HG03558 (cell line): ENCODE measurements at regions not wholly inside any gene's neighbourhood (a gene's known extent, or its start where the extent isn't known, plus 50 kb on each side); places are given as distances from the start of the nearest gene placed in this dataset.
"Not testable (repeated sequence)": the region's sequence is repeated elsewhere in the genome, so short reads cannot be mapped to it uniquely, and the experiment has no call there.

Source experiments
- ATAC-seq: cut with Tn5 transposase; IDR thresholded peaks from one replicate; pipeline ENCODE4 v1.9.1; 2021; ENCODE audit warnings: moderate number of reproducible peaks; ENCODE audit not compliant: unreplicated experiment; ENCODE audit errors: extremely low read depth

GRCh38 chr9:108439947-108440346 is 415.8 kb downstream of the ACTL7B start:
- no peak for ATAC-seq

DNA sequence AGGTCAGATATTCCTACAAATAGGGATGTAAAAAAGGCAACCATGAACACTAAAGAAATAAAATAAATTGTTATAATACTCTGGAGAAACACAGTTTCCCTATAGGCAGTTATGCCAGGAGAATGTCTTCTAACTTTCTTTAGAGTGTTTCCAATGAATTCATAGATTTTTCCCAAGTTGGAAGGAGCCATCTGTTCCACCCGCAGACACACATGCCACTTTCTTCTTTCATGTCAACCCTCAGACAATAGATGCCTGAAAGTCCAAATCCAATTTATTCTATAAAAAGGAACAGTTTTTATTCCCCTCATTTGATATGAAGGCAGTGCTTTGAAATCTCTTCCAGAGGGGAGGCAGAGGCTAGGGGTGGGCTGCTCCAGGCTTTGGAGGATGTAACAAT is 418.1 kb downstream of the ACTL7B start:
- ATAC-seq, result no peak

DNA sequence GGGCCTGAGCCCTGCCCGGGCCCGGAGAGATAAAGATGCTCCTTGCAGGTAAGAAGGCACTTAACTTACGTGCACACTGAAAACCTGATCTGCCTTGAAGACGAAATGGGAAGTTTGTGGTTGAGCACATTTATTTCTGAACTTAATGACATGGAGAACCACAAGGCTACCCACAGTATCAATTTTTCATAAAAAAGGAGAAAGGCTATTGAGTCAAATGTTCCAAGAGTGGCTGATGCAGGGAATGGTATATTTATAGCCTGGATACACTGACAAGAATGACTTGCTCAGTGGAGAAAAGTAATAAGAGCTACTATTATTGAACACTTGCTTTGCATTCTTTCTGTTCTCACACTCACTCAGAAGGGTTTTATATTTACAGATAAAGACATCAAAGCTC is 419.3 kb downstream of the ACTL7B start:
- no peak for ATAC-seq

DNA sequence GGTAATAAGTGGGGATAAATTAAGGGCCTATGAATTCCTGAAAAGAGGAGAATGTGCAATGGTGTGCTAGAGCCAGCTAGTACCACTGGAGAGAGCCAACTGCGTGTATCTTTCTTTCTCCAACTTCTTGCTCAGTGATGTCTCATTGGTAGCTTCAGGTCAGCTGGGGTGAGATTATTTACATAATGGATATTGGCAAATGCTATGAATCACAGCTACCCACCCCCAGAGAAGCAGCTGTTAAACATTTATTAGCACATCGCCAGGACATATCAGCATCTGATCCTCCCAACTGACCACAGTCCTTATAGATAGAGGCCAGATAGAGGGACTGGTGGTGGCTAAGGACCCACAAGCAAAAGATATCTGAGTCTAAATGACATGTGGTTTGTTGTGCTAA is 421.3 kb downstream of the ACTL7B start:
- no peak for ATAC-seq

GRCh38 chr9:108434036-108434435 is 421.8 kb downstream of the ACTL7B start:
- no peak for ATAC-seq

- no peak for ATAC-seq
Observed at GRCh38 chr9:108430655-108431054, 425.1 kb downstream of the ACTL7B start.

DNA sequence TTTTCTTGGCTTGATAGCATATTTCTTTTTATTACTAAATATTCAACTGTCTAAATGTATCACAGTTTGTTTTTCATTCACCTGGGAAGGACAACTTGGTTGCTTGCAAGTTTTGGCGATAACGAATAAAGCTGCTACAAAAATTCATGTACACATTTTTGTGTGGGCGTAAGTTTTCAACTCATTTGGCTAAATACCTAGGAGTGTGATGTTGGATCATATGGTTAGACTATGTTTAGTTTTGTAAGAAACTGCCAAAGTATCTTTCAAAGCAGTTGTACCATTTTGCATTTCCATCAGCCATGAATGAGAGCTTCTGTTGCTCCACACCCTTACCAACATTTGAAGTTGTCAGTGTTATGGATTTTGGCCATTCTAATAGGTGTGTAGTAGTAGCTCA is 428.0 kb downstream of the ACTL7B start:
- ATAC-seq, result no peak

GRCh38 chr9:108426421-108426940 is 429.3 kb downstream of the ACTL7B start:
- ATAC-seq, result not testable (repeated sequence)

- ATAC-seq, result no peak
Observed at GRCh38 chr9:108423433-108423832, 432.4 kb downstream of the ACTL7B start.

DNA sequence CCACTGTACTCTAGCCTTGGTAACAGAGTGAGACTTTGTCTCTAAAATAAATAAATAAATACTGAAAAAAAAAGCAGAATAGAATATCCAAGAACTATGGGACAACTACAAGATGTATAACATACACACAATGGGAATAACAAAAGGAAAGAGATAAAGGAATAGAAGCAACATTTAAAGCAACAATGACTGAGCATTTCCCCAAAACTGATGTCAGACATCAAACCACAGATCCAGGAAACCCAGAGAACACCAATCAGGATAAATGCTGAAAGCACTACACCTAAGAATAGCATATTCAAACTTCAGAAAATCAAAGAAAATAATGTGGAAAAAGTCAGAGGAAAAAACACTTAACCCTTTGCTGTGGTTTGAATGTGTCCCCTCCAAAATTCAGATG is 436.4 kb downstream of the ACTL7B start:
- no peak for ATAC-seq

DNA sequence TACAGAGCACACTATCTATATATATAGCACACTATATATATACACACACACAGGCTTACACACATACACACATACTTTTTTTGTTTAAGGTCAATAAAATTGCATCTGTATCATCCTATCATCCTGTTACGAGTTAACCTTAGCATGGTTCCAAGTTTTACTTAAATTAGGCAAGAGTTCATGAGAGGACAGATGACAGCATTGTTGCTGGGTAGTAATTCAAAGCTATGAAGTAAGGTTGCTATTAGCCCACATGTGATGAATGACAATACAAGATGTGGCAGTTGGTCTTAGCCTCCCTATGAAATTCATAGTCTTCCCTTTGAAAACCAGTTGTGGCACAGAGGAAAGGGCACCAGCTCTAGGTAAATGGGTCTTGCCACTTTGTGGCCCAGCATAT is 438.1 kb downstream of the ACTL7B start:
- no peak for ATAC-seq

DNA sequence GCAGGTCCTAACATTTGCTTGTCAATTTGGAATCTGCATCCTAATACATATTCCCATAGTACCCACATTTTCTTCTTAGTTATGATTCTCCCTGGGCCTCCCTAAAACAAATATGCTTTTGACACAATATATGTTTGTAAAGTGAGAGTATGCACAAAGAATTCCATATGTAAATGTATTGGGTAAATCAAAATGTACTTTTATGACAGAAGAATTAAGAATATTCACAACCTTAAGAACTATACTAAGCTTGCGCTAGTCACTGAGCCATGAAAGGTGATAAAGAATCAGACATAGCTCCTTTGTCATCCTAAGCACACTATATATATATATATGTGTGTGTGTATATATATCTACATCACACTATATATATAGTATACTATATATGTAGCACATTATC is 438.5 kb downstream of the ACTL7B start:
- no peak for ATAC-seq

DNA sequence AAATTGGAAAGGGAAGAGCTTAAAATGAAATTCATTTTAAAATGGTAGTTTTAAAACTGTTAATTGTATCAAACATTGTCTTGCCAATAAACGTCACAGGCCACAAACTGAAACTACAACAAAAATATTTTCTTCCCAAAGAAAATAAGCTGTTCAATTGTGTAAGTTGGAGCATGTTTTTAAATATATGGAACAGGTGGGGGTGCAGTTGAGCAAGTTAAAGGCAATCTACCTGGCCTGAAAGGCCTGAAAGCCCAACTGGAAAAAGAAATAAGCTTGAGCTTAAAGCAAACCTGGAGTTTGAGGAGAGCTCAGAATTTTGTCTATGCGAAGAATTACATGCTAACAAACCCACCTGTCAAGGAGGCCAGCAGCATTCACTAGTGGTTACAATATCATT is 439.5 kb downstream of the ACTL7B start:
- no peak for ATAC-seq

- ATAC-seq, result no peak
Observed at GRCh38 chr9:108413809-108414208, 442.0 kb downstream of the ACTL7B start.

DNA sequence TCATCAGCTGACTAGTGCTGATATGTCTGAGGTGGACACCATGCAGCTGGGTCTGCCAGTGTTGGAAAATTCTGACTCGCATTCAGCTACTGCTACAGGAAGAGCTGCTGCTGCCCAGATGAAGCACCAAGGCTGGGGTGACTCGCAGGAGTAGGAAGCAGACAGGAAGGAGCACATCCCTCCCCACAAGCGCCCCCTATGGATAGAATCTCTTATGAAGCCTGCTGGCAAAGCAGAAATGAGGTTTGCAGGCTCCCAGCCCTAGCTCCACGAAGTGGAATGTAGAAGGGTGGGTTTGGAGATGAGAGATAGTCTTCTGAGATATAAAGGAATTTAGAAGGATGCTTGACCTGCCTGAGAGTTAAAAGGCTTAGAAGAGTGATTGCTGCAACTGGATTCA is 443.0 kb downstream of the ACTL7B start:
- ATAC-seq, result no peak

GRCh38 chr9:108411632-108412031 is 444.2 kb downstream of the ACTL7B start:
- ATAC-seq, result no peak

DNA sequence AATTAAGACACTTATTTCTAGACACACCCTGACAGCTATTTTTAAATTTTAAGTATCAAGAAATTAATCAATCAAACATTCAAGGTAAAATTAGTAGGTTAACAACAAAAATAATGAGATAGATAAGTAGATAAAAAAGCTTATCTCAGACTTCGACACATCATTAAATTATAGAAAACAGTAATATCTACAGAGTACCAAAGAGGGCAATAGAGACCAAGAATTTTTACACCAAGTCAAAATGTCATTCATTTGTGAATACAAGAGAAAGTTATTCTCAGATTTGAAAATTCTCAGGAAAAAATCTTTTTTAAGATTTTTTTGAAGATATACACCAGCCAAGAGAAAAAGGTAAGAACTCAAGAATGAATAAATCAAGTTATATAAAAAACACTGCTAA is 445.6 kb downstream of the ACTL7B start:
- no peak for ATAC-seq

DNA sequence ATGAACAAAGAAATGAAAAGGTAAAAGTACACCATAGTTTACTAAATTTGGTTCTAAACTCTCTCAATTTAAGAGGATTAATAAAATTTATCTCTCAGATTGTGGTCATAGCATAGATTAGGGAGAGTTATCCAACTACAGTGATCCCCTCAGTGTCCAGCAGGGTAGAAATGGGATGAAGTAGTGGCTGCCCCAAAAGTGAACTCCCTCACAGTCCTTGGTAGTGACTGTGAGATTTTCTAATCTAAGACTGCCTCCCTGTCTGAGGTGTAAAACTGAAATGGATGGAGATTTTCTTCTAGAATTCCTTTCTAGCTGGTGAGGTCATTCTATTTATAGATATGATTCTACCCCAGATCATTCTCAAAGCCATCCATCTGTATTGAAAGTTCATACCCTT is 455.5 kb downstream of the ACTL7B start:
- no peak for ATAC-seq

GRCh38 chr9:108399851-108400250 is 455.9 kb downstream of the ACTL7B start:
- no peak for ATAC-seq

GRCh38 chr9:108397286-108397685 is 458.5 kb downstream of the ACTL7B start:
- no peak for ATAC-seq

DNA sequence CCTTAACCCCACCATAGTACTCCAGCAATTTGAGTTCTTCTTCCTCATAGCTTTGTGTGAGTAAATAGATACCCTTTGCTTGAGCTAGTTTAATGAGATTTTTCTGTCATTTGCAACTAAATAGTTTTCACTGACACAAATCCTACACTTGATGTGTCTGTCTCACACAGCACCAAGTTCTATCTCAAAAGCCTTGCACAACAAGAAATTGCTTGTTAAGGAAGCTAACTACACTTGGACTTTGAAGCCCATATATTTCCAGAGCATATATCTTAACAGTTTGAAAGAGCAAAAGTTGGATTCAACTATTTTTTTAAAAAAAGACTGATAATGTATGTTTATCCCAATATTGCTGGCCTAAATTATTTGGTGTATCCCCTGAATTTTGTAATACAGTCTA is 459.2 kb downstream of the ACTL7B start:
- ATAC-seq, result no peak

- no peak for ATAC-seq
Observed at GRCh38 chr9:108396193-108396592, 459.6 kb downstream of the ACTL7B start.

- ATAC-seq, result no peak
Observed at GRCh38 chr9:108395421-108395820, 460.4 kb downstream of the ACTL7B start.
